Loucy (cell line): ENCODE measurements at regions not wholly inside any gene's neighbourhood (a gene's known extent, or its start where the extent isn't known, plus 50 kb on each side); places are given as distances from the start of the nearest gene placed in this dataset.

ENCODE experiments used
- H2AFZ ChIP-seq: fragments of 200-600 bp; sonication (generic); 2 replicates; pipeline ENCODE4 v1.6.0; 2016; ENCODE audit warnings: antibody characterized with exemption, mild to moderate bottlenecking, low read length, moderate library complexity
- H3F3A ChIP-seq: fragments of 200-600 bp; 2 replicates; pipeline ENCODE4 v1.6.0; 2016; ENCODE audit warnings: antibody characterized with exemption, low read depth, mild to moderate bottlenecking
- H3K27me3 ChIP-seq: fragments of 200-600 bp; sonication (generic); 2 replicates; pipeline ENCODE4 v1.6.1; 2014; ENCODE audit warnings: low read length, mild to moderate bottlenecking; ENCODE audit not compliant: insufficient read depth, poor library complexity, severe bottlenecking
- H3K36me3 ChIP-seq: fragments of 200-600 bp; sonication (generic); 2 replicates; pipeline ENCODE4 v1.6.1; 2016; ENCODE audit warnings: low read length; ENCODE audit not compliant: insufficient read depth
- H3K4me1 ChIP-seq: fragments of 200-600 bp; sonication (generic); 2 replicates; pipeline ENCODE4 v1.5.1; 2014; ENCODE audit warnings: low read length, mild to moderate bottlenecking; ENCODE audit not compliant: insufficient read depth, poor library complexity, severe bottlenecking
- H3K4me2 ChIP-seq: fragments of 200-600 bp; sonication (generic); 2 replicates; pipeline ENCODE4 v1.6.0; 2014; ENCODE audit warnings: antibody characterized with exemption, low read length, low read depth, mild to moderate bottlenecking; ENCODE audit not compliant: poor library complexity, severe bottlenecking
- H3K4me3 ChIP-seq: fragments of 200-600 bp; sonication (generic); 2 replicates; pipeline ENCODE4 v1.5.1; 2014; ENCODE audit warnings: low read length, mild to moderate bottlenecking, mixed read lengths; ENCODE audit not compliant: poor library complexity, severe bottlenecking
- H3K79me2 ChIP-seq: fragments of 200-600 bp; sonication (generic); 2 replicates; pipeline ENCODE4 v1.6.1; 2014; ENCODE audit warnings: low read length; ENCODE audit not compliant: insufficient read depth
- H3K9ac ChIP-seq: fragments of 200-600 bp; sonication (generic); 2 replicates; pipeline ENCODE4 v1.6.0; 2014; ENCODE audit warnings: mild to moderate bottlenecking, low read depth, low read length, moderate library complexity; ENCODE audit not compliant: poor library complexity, severe bottlenecking
- H3K9me2 ChIP-seq: fragments of 200-600 bp; sonication (generic); replicated peaks from 2 replicates; pipeline ENCODE4 v1.6.1; 2016; ENCODE audit warnings: low read depth, low read length, mixed read lengths
- H3K9me3 ChIP-seq: fragments of 200-600 bp; sonication (generic); 2 replicates; pipeline ENCODE4 v1.6.1; 2014; ENCODE audit warnings: mild to moderate bottlenecking, antibody characterized with exemption, low read length, low read depth; ENCODE audit not compliant: insufficient read depth
- H4K20me1 ChIP-seq: fragments of 200-600 bp; sonication (generic); 2 replicates; pipeline ENCODE4 v1.6.0; 2014; ENCODE audit warnings: antibody characterized with exemption, low read length, mild to moderate bottlenecking; ENCODE audit not compliant: insufficient read depth, poor library complexity, severe bottlenecking
- EZH2phosphoT487 ChIP-seq: fragments of 200-600 bp; IDR thresholded peaks from 2 replicates; pipeline ENCODE4 v1.6.1; 2018; ENCODE audit warnings: antibody characterized with exemption, mild to moderate bottlenecking, moderate library complexity, borderline replicate concordance
- TF ChIP-seq, protein P1 (sequence below): fragments of 200-600 bp; sonication (generic); conservative IDR thresholded peaks from 2 replicates; pipeline ENCODE4 v1.5.1; 2014; ENCODE audit warnings: mild to moderate bottlenecking, antibody characterized with exemption, low read length

DNA sequence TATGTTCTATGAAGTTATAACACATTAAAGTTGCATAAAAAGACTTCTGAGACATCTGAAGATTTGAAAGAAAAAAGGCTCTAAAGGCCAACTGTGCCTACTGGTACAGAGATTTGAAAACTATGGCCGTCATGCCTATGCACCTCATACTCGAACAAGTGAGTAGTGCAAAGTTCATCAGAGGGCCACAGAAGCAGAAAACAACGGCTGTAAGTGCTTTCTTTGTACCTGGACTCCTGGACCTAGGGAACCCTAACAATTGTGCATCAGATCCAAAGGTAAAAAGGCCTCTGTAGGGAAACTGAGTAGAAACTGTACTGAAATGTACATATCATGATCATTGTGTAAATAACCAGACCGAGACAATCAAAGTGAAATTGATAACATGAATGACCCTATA, 230.4 kb upstream of the CHST9 start:
- Histone ChIP-seq H3K4me2 (no peak overlapping the region), H2AFZ (no peak overlapping the region), H3F3A (no peaks in the 10 kb centered on the region)

DNA sequence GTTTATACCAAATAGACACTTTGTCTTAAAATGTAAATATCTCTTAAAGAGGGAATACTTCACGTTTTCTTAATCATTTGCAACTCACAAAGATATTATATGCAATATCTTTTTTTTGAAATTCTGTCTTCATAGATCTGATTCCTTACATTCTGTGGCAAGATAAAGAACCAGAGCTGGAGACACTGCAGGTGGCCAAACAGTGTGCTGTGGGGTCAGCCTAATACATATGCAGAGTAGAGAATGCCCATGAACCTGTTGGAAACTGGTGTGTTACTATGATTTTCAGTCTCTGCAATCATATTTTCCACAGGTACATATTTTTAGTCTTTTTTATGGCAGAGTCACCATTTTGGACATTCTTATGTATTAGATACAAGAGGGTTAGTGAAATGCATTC, 229.6 kb upstream of the CHST9 start:
- TF ChIP-seq, protein P1, sequence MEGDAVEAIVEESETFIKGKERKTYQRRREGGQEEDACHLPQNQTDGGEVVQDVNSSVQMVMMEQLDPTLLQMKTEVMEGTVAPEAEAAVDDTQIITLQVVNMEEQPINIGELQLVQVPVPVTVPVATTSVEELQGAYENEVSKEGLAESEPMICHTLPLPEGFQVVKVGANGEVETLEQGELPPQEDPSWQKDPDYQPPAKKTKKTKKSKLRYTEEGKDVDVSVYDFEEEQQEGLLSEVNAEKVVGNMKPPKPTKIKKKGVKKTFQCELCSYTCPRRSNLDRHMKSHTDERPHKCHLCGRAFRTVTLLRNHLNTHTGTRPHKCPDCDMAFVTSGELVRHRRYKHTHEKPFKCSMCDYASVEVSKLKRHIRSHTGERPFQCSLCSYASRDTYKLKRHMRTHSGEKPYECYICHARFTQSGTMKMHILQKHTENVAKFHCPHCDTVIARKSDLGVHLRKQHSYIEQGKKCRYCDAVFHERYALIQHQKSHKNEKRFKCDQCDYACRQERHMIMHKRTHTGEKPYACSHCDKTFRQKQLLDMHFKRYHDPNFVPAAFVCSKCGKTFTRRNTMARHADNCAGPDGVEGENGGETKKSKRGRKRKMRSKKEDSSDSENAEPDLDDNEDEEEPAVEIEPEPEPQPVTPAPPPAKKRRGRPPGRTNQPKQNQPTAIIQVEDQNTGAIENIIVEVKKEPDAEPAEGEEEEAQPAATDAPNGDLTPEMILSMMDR: no peak
- TF ChIP-seq EZH2phosphoT487: no peak
- Histone ChIP-seq H3K9me2 (no peaks in the 10 kb centered on the region), H3K9me3 (no peaks in the 10 kb centered on the region), H3K79me2 (no peaks in the 10 kb centered on the region), H3K36me3 (no peaks in the 10 kb centered on the region), H3K9ac (no peak overlapping the region), H2AFZ (no peak overlapping the region), H3K4me3 (no peak overlapping the region), H3F3A (no peaks in the 10 kb centered on the region), H3K27me3 (no peaks in the 10 kb centered on the region), H3K4me2 (no peak overlapping the region), H4K20me1 (no peaks in the 10 kb centered on the region), H3K4me1 (no peaks in the 10 kb centered on the region)

More for the DNA sequence above, 230.4 kb upstream of the CHST9 start:
- H3K79me2 ChIP-seq: no peaks in the 10 kb centered on the region
- no peak overlapping the region for H3K9ac ChIP-seq
- no peaks in the 10 kb centered on the region for H3K9me3 ChIP-seq
- H3K9me2 ChIP-seq: no peaks in the 10 kb centered on the region
- H4K20me1 ChIP-seq: no peaks in the 10 kb centered on the region
- TF ChIP-seq, protein P1: no peak
- TF ChIP-seq EZH2phosphoT487: no peak
- no peaks in the 10 kb centered on the region for H3K36me3 ChIP-seq
- no peak overlapping the region for H3K4me3 ChIP-seq
- H3K27me3 ChIP-seq: no peaks in the 10 kb centered on the region
- H3K4me1 ChIP-seq: no peaks in the 10 kb centered on the region

DNA sequence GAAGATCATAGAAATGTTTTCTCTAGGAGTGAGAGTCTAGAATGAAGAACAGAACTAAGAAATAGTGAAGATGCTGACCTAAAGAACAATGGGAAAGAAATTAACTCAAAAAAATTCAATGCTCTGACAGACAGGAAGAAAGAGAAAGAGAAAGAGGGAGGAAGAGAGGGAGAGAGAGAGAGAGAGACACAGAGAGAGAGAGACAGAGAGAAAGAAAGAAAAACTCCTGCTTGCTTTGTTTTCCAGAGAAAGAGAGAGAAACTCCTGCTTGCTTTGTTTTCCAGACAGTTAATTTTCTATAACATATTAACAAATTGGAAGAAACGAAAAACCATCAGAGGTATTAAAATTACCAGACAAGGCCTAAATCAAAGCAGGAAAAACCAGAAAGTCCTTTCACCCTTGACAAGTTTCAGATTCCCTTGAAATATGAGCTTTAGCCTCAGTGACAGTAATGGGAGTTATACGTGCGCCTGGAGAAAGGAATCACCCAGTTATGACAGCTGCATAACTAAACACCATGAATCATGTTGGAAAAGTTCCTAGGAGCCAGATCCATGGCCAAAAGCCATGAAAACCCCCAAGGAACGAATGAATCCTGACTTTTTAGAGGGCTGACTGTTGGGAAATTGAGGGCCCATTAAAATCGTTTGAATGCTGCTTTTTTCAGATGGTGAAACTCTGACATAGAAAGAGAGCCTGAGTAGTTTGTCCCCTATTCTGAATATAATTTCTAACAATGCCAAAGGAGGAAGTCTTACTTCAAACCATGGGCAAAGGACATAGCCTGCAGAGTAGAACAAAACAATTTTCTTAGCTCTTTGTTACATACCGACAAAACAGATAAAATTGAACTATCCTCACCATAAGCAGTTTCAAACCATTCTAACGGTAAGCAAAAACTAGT, 228.6 kb upstream of the CHST9 start:
- Histone ChIP-seq H4K20me1 (no peaks in the 10 kb centered on the region), H2AFZ (no peak overlapping the region), H3K27me3 (no peaks in the 10 kb centered on the region), H3K79me2 (no peaks in the 10 kb centered on the region), H3K36me3 (no peaks in the 10 kb centered on the region), H3K4me3 (no peak overlapping the region), H3K4me2 (no peak overlapping the region), H3K9me2 (no peaks in the 10 kb centered on the region), H3K9me3 (no peaks in the 10 kb centered on the region), H3K4me1 (no peaks in the 10 kb centered on the region), H3K9ac (no peak overlapping the region), H3F3A (no peaks in the 10 kb centered on the region)
- TF ChIP-seq, protein P1: no peak
- TF ChIP-seq EZH2phosphoT487: no peak
